ENCODE measurements at regions not wholly inside any gene's neighbourhood (a gene's known extent, or its start where the extent isn't known, plus 50 kb on each side); places are given as distances from the start of the nearest gene placed in this dataset.
"Not testable (repeated sequence)": the region's sequence is repeated elsewhere in the genome, so short reads cannot be mapped to it uniquely, and the experiment has no call there.

GRCh38 chr13:95391362-95391761 lies 90.1 kb upstream of the ABCC4 start:
- no peak for DNase-seq

GRCh38 chr13:95391785-95392184 lies 90.5 kb upstream of the ABCC4 start:
- DNase-seq, result no peak

- DNase-seq, result no peak
Measured at GRCh38 chr13:95392597-95392996, 91.3 kb upstream of the ABCC4 start.

GRCh38 chr13:95403349-95404140 lies 102.3 kb upstream of the ABCC4 start:
- DNase-seq, result no peak

- peak; percentile 61 for DNase-seq
Measured at GRCh38 chr13:95404141-95404882, 103.1 kb upstream of the ABCC4 start.

GRCh38 chr13:95406176-95406575 lies 104.9 kb upstream of the ABCC4 start:
- DNase-seq, result no peak

GRCh38 chr13:95411428-95412040 lies 110.3 kb upstream of the ABCC4 start:
- DNase-seq, result no peak

GRCh38 chr13:95418946-95419345 lies 117.7 kb upstream of the ABCC4 start:
- no peak for DNase-seq

GRCh38 chr13:95420501-95420900 lies 119.2 kb upstream of the ABCC4 start:
- DNase-seq, result no peak

GRCh38 chr13:95426631-95427030 lies 125.4 kb upstream of the ABCC4 start:
- DNase-seq, result no peak

GRCh38 chr13:95430525-95430924 lies 122.0 kb upstream of the CLDN10 start:
- DNase-seq, result not testable (repeated sequence)

GRCh38 chr13:95432141-95432540 lies 120.4 kb upstream of the CLDN10 start:
- no peak for DNase-seq

- DNase-seq, result no peak
Measured at GRCh38 chr13:95433537-95433936, 119.0 kb upstream of the CLDN10 start.

GRCh38 chr13:95434111-95434510 lies 118.4 kb upstream of the CLDN10 start:
- DNase-seq, result no peak

- DNase-seq, result no peak
Measured at GRCh38 chr13:95437561-95437960, 115.0 kb upstream of the CLDN10 start.

- DNase-seq, result no peak
Measured at GRCh38 chr13:95438297-95438696, 114.2 kb upstream of the CLDN10 start.

- DNase-seq, result no peak
Measured at GRCh38 chr13:95440441-95441088, 112.0 kb upstream of the CLDN10 start.

- no peak for DNase-seq
Measured at GRCh38 chr13:95441326-95441725, 111.2 kb upstream of the CLDN10 start.

- no peak for DNase-seq
Measured at GRCh38 chr13:95444006-95444730, 108.4 kb upstream of the CLDN10 start.

GRCh38 chr13:95445131-95445530 lies 107.4 kb upstream of the CLDN10 start:
- DNase-seq, result no peak

GRCh38 chr13:95447814-95448213 lies 104.7 kb upstream of the CLDN10 start:
- DNase-seq, result no peak

- no peak for DNase-seq
Measured at GRCh38 chr13:95451656-95452055, 100.9 kb upstream of the CLDN10 start.

- DNase-seq, result no peak
Measured at GRCh38 chr13:95452375-95452774, 100.1 kb upstream of the CLDN10 start.

All from DMS153 (cell line).